ENCODE measurements at regions not wholly inside any gene's neighbourhood (a gene's known extent, or its start where the extent isn't known, plus 50 kb on each side); places are given as distances from the start of the nearest gene placed in this dataset.
"Not testable (repeated sequence)": the region's sequence is repeated elsewhere in the genome, so short reads cannot be mapped to it uniquely, and the experiment has no call there.

DNA sequence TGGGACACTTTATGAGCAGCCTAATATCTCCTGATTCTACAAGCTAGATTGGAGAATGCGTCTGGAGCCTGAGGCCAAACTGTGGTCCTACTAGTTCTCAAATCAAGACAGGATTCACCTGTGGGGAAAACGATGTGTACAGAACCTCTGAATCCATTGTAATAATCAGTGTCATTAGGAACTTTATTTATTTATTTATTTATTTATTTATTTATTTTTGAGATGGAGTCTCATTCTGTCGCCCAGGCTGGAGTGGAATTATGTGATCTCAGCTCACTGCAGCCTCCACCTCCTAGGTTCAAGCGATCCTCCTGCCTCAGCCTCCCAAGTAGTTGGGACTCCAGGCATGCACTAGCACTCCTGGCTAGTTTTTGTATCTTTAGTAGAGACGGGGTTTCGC is 52.6 kb upstream of the KIF26B start:
- H3K36me3 ChIP-seq (replicated peaks); H3K4me3 ChIP-seq; H3K4me1 ChIP-seq; H3K27me3 ChIP-seq (ENCODE audit: low read depth); in situ Hi-C loops (cut with MboI; ENCODE audit: low sequenced_read_pairs); DNase-seq (ENCODE audit: low spot score in 2 of 2); H3K9me3 ChIP-seq: not testable (repeated sequence)

DNA sequence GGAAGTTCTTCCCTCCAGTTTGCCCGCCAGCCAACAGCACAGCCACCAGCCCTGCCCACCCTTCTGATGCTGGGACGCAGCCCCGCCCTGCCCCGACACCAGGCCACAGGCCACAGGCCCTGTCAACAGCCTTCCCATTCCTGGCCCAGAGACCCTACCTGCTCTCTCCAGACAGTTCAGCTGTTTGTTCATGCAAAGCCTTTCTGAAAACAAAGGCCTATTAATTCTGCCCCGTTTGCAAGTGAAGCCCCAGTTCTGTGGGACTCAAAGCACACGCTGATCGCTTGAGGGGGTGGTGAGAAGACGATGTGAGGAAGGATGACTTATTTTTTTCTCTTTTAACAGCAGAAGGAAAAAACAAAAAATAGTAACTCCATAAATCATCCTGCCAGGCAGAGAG is 55.4 kb upstream of the KIF26B start:
- Histone ChIP-seq H3K36me3 (replicated peaks) (no peaks in the 10 kb centered on the region), H3K9me3 (no peaks in the 10 kb centered on the region), H3K4me1 (no peaks in the 10 kb centered on the region), H3K4me3 (no peak overlapping the region), H3K27me3 (ENCODE audit: low read depth) (no peaks in the 10 kb centered on the region)
- no peak for DNase-seq (ENCODE audit: low spot score in 2 of 2)
- in situ Hi-C loops (cut with MboI; ENCODE audit: low sequenced_read_pairs): no loop called here

DNA sequence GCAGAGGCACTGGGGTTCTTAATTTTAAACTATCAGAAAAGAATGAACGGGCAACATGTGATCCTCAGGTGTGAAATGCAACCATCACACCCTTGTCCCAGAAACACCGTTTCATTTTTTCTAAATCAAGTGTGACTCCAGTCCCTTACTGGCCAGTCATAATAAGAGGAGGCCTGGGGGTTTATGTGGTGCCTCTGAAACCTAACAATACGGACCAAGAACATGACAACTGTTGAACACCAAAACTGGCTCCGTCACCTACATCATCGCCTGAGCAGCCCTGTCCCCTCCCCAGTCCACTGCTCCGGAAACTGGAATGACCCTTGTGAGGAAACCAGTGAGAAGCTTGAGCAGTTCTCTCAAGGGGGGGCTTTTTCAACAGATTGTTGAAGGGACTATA is 55.9 kb upstream of the KIF26B start:
- no peaks in the 10 kb centered on the region for H3K36me3 ChIP-seq (replicated peaks)
- H3K9me3 ChIP-seq: no peaks in the 10 kb centered on the region
- DNase-seq (ENCODE audit: low spot score in 2 of 2): no peak
- in situ Hi-C loops (cut with MboI; ENCODE audit: low sequenced_read_pairs): no loop called here
- H3K4me3 ChIP-seq: no peak overlapping the region
- no peaks in the 10 kb centered on the region for H3K4me1 ChIP-seq
- no peaks in the 10 kb centered on the region for H3K27me3 ChIP-seq (ENCODE audit: low read depth)

DNA sequence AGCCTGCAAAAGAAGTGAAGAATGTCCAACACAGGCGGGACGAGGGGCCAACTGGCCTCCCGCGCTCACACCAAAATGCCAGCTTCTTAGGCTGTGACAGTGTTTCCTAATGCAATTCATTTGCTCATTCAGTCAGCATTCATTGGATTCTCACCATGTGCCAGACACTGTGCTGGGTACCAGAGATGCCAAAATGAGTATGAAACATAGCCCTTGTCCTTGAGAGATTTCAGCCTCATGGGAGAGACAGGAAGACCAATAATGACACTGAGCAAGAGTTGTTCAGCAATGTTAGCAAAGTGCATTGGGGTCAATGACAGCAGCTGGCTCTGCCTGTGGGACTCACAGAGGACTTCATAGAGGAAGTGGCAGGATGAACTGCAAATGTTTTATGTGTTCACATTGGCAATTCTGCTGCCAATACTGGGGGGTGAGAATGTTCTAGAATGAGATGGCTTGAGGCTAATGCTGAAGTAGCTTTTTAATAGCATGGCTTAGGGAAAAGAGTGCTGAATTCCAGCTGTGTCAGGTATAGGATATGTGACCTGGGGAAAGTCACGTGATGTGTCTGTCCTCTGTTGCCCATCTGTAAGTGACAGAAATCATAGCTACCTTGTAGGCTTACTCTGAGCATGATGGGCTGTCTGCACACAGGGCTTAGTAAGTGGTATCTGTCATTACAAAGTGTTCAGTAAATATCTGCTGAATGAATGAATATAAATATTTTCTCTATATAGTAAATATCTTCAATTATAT is 58.3 kb upstream of the KIF26B start:
- Histone ChIP-seq H3K36me3 (replicated peaks) (no peaks in the 10 kb centered on the region), H3K27me3 (ENCODE audit: low read depth) (no peaks in the 10 kb centered on the region), H3K4me3 (no peak overlapping the region), H3K4me1 (no peaks in the 10 kb centered on the region), H3K9me3 (no peaks in the 10 kb centered on the region)
- no peak for DNase-seq (ENCODE audit: low spot score in 2 of 2)
- in situ Hi-C loops (cut with MboI; ENCODE audit: low sequenced_read_pairs): no loop called here

DNA sequence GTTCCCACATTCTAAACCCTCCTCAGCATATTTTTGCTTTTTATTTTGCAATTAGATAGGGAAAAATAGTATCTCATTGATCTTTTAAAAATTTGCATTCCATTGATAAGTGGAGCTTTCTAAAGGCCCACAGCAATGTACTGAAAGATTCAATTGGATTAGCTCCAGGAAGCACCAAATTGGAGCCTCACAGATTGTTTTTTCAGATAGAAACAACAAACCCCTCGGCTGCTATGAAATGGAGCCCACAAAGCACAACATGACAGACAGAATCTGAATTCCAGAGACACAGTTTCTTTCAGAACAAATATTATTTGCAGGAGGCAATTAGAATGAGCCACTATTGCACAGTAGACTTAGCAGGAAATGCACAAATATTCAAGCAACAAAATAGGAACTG is 58.9 kb upstream of the KIF26B start:
- H3K9me3 ChIP-seq: no peaks in the 10 kb centered on the region
- in situ Hi-C loops (cut with MboI; ENCODE audit: low sequenced_read_pairs): no loop called here
- no peak overlapping the region for H3K4me3 ChIP-seq
- H3K36me3 ChIP-seq (replicated peaks): no peaks in the 10 kb centered on the region
- H3K4me1 ChIP-seq: no peaks in the 10 kb centered on the region
- no peaks in the 10 kb centered on the region for H3K27me3 ChIP-seq (ENCODE audit: low read depth)
- DNase-seq (ENCODE audit: low spot score in 2 of 2): no peak

DNA sequence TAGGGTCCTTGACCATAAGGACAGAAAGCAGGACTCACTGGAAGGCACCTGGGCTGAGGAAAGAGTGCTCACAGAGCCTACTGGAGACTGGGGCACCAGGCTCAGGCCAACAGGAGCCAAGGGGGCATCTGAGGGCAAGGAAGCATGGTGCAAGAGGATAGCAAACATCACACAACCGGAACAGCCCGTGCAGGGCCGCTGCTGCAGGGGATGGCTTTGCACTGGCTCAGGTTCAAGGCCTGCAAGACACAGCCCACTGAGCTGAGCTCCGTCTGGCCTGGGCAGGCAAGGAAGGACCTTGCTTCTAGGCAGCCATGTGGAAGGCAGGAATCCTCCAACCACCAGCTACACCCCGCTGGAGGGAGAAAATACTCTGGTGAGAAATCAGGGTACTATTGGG is 59.8 kb upstream of the KIF26B start:
- in situ Hi-C loops (cut with MboI; ENCODE audit: low sequenced_read_pairs): no loop called here
- Histone ChIP-seq H3K27me3 (ENCODE audit: low read depth) (no peaks in the 10 kb centered on the region), H3K9me3 (no peaks in the 10 kb centered on the region), H3K4me1 (no peaks in the 10 kb centered on the region), H3K4me3 (no peak overlapping the region), H3K36me3 (replicated peaks) (no peaks in the 10 kb centered on the region)
- DNase-seq (ENCODE audit: low spot score in 2 of 2): no peak

DNA sequence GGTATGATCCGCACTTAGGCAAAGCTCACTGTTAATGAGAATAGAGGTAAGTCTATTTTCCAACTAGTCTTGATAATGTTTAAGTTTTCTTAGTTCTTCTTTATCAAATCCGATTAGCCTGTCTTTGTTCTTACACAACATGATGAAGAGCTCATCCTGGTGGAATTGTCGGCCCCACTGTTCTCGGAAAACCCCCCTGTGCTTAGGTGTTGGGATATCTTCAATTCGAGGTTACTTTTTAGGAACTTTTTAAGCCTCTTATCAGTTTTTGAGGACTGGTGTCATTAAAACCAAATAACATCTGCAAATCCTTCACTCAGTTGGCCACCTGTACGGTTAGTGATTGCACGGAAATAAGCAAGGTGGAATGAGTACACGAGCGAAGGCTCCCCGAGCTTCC is 60.7 kb upstream of the KIF26B start:
- Histone ChIP-seq H3K36me3 (replicated peaks) (no peaks in the 10 kb centered on the region), H3K4me1 (no peaks in the 10 kb centered on the region), H3K4me3 (no peak overlapping the region), H3K9me3 (no peaks in the 10 kb centered on the region), H3K27me3 (ENCODE audit: low read depth) (no peaks in the 10 kb centered on the region)
- no peak for DNase-seq (ENCODE audit: low spot score in 2 of 2)
- in situ Hi-C loops (cut with MboI; ENCODE audit: low sequenced_read_pairs): no loop called here

DNA sequence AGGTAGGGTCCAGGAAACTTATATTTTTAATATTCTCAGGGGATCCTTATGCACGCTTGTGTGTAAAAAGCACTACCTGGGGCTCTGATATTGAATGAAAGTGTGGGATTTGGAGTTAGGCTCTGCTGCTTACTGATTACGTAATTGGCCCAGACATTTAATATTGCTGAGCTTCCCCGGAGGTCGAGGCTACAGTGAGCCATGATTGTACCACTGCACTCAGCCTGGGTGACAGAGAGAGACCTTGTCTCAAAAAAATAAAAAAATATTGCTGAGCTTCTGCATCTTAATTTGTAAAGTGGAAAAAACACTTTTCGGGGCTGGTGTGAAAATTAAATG is 62.2 kb upstream of the KIF26B start:
- Histone ChIP-seq H3K4me3 (no peak overlapping the region), H3K36me3 (replicated peaks) (no peaks in the 10 kb centered on the region), H3K4me1 (no peaks in the 10 kb centered on the region), H3K9me3 (no peaks in the 10 kb centered on the region), H3K27me3 (ENCODE audit: low read depth) (no peaks in the 10 kb centered on the region)
- in situ Hi-C loops (cut with MboI; ENCODE audit: low sequenced_read_pairs): no loop called here
- DNase-seq (ENCODE audit: low spot score in 2 of 2): no peak

DNA sequence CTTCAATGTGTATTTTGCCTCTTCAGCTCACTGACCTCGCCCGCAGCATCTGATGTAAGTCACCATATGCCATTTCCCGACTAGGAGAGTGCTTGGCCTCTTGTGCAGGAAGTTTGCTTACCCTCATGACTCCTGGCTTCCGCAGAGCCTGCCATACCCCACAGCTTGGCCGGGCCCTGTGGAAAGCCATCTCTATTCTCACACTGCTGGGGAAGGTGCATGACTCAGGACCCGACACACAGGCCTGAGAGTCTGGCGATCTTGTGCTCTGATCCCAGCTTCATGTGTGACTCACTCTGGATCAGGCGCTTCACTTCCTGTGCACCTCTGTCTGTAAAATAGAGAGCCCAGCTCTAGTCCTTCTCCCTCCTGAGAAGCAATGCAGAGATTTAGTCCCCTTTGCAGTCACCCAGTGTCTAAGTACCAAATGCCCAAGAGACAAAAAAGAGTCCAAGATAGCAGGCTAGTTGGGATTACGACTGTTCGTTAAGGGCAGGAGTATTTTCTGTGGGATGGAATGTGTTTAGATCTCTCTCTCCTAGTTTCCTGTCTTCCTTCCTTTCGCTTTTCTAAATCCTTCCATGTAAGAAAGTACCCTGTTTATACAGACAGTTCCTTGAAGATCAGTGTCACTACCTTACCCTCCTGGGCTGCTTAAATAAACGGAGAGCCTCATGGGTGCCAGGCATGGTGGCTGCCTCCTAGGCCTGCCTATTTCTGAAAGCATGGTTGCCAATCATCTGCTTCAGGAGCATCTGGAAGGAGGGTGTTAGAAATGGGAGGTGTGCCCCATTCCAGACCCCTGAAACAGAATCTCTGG is 62.8 kb upstream of the KIF26B start:
- no peak for DNase-seq (ENCODE audit: low spot score in 2 of 2)
- Histone ChIP-seq H3K9me3 (no peaks in the 10 kb centered on the region), H3K36me3 (replicated peaks) (no peaks in the 10 kb centered on the region), H3K4me3 (no peak overlapping the region), H3K4me1 (no peaks in the 10 kb centered on the region), H3K27me3 (ENCODE audit: low read depth) (no peaks in the 10 kb centered on the region)
- in situ Hi-C loops (cut with MboI; ENCODE audit: low sequenced_read_pairs): no loop called here

DNA sequence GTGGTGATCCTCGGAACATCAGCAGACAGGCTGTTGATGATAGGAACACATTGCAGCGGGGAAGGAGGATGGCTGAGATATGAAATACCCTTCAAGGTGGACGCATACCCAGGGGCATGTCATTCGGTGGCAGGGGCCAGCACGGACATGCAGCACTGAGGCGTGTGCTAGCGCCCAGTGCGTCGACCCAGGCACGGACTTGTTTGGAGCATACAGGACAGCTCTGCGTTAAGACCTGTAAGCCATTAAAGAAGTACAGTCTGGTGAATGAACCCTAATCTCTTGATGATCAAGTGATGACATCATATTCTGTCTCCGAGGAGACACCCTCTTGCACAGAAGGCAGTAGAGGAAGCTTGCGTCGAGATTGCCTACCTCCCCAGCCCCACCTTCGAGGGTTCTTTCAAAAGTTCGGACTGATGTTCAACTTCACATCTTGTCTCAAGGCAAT is 63.6 kb upstream of the KIF26B start:
- Histone ChIP-seq H3K9me3 (no peaks in the 10 kb centered on the region), H3K36me3 (replicated peaks) (no peaks in the 10 kb centered on the region), H3K27me3 (ENCODE audit: low read depth) (no peaks in the 10 kb centered on the region), H3K4me1 (no peaks in the 10 kb centered on the region), H3K4me3 (no peak overlapping the region)
- in situ Hi-C loops (cut with MboI; ENCODE audit: low sequenced_read_pairs): no loop called here
- no peak for DNase-seq (ENCODE audit: low spot score in 2 of 2)

DNA sequence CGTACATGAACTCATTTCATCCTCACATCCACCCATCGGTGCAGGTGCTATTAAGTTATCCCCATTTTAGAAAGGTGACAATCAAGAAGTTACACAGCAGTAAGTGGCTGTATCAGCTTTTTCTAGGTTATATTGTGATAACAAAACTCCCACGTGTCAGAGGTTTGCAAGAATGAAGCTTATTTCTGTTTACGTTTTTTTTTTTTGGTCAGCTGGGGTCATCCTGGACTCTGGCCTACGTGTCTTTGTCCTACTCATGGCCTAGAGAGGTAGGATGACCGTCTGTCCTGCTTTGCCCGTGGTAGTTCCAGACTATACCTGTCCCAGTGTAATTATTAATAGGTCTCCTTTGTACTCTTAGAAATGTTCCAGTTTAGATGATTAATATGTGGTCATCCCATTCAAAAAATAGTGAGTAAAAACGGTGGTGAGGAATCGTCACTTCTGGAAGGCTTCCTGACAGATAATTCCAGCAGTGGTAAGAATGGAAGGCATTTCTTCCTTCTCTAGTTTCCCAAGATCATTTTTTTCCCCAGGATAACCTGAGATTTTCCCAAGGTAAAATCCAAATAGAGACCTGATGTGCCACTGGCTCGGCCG is 64.2 kb upstream of the KIF26B start:
- no peaks in the 10 kb centered on the region for H3K27me3 ChIP-seq (ENCODE audit: low read depth)
- H3K4me3 ChIP-seq: no peak overlapping the region
- H3K36me3 ChIP-seq (replicated peaks): no peaks in the 10 kb centered on the region
- no peaks in the 10 kb centered on the region for H3K4me1 ChIP-seq
- in situ Hi-C loops (cut with MboI; ENCODE audit: low sequenced_read_pairs): no loop called here
- DNase-seq (ENCODE audit: low spot score in 2 of 2): no peak
- no peaks in the 10 kb centered on the region for H3K9me3 ChIP-seq

DNA sequence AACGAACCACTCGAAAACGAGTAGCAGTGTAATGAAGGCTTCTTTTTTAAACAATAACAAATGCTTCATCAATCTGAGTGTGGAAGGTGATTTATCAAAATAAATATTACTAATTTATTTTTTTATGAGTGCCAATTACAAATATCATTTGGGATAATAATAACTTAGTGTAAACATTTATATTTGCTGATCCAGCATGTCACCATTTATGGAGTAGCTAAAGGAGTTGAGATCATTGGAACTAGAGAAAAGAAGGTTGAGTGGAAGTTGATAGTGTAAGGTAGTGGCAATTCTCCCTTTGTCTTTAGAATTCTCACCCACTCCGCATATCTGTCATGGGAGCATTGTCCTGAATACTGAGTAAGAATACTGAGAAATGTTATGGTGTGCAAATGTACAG is 67.1 kb upstream of the KIF26B start:
- Histone ChIP-seq H3K36me3 (replicated peaks) (no peaks in the 10 kb centered on the region), H3K27me3 (ENCODE audit: low read depth) (no peaks in the 10 kb centered on the region), H3K4me3 (no peak overlapping the region), H3K4me1 (no peaks in the 10 kb centered on the region), H3K9me3 (no peaks in the 10 kb centered on the region)
- in situ Hi-C loops (cut with MboI; ENCODE audit: low sequenced_read_pairs): no loop called here
- DNase-seq (ENCODE audit: low spot score in 2 of 2): no peak

DNA sequence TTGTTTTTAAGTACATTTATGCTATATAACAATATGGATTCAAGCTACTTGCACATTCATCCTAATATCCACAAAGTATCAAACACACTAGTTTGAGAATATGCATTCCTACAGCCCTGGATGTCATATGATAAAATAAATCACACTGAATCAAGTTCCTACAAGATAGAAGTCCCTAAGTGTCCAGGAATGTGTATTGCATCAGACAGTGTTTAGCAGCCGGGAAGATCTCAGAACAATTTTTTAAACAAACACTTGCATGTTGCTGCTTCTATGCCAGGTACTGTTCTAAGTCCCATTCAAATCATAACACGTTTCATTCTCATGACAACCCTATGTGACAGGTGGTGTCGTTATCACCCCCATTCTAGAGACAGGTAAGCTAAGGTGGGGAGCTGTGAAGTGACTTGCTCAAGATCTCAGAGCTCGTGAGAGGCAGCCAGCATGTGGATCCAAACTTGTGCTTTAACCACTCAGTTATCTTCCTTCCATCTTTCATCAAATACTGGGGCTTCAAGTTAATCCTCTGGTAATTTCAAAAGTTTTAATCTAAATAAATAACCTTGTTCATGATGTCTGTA is 68.3 kb upstream of the KIF26B start:
- Histone ChIP-seq H3K36me3 (replicated peaks) (no peaks in the 10 kb centered on the region), H3K27me3 (ENCODE audit: low read depth) (no peaks in the 10 kb centered on the region), H3K4me1 (no peaks in the 10 kb centered on the region), H3K9me3 (no peaks in the 10 kb centered on the region), H3K4me3 (no peak overlapping the region)
- in situ Hi-C loops (cut with MboI; ENCODE audit: low sequenced_read_pairs): no loop called here
- DNase-seq (ENCODE audit: low spot score in 2 of 2): no peak

DNA sequence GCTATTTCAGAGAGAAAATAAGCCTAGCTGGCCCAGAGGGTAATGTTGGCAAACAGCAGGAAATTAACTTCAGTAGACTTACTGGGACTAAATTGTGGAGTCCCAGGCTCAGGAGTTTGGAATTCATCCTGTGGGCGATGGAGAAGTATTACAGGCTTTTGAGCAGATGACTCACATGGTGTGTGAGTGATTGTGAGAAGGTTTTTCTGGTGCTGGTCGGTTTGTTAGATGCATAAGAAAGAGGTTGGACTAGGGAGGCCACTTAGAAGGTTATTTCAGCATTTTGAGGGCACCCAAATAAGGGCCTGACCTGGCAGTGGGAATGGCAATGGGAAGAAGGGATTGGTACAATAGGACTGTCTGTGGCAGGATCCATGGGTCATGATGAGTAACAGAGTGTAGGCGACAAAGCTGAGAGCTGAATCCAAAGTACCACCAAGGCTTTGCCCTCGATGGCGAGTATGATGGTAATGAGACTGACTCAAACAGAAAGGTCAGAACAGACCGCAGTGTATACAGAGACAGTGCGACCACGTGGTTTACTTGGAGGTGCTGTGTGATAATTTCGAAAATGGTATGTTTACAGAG is 69.2 kb upstream of the KIF26B start:
- in situ Hi-C loops (cut with MboI; ENCODE audit: low sequenced_read_pairs): no loop called here
- Histone ChIP-seq H3K27me3 (ENCODE audit: low read depth) (no peaks in the 10 kb centered on the region), H3K4me3 (no peak overlapping the region), H3K9me3 (no peaks in the 10 kb centered on the region), H3K36me3 (replicated peaks) (no peaks in the 10 kb centered on the region), H3K4me1 (no peaks in the 10 kb centered on the region)
- DNase-seq (ENCODE audit: low spot score in 2 of 2): no peak
